ENCODE measurements at regions not wholly inside any gene's neighbourhood (a gene's known extent, or its start where the extent isn't known, plus 50 kb on each side); places are given as distances from the start of the nearest gene placed in this dataset.

- TF ChIP-seq CTCF (IDR thresholded peaks at IDR 0.05; ENCODE audit: insufficient read depth, low read depth, low read length), result no peak
- no peak for DNase-seq (ENCODE audit: low read depth)
- H3K4me3 ChIP-seq (ENCODE audit: low read depth, low read length), result no peak overlapping the region
Observed at GRCh38 chrY:21240662-21241310, 270.4 kb upstream of the RBMY1B start.

GRCh38 chrY:21242793-21243192 lies 268.3 kb upstream of the RBMY1B start:
- TF ChIP-seq CTCF (IDR thresholded peaks at IDR 0.05; ENCODE audit: insufficient read depth, low read depth, low read length), result no peak
- no peak overlapping the region for H3K4me3 ChIP-seq (ENCODE audit: low read depth, low read length)
- DNase-seq (ENCODE audit: low read depth), result no peak

- DNase-seq (ENCODE audit: low read depth), result no peak
- H3K4me3 ChIP-seq (ENCODE audit: low read depth, low read length), result no peak overlapping the region
- no peak for TF ChIP-seq CTCF (IDR thresholded peaks at IDR 0.05; ENCODE audit: insufficient read depth, low read depth, low read length)
Observed at GRCh38 chrY:21246780-21247179, 264.4 kb upstream of the RBMY1B start.

GRCh38 chrY:21248591-21248990 lies 262.5 kb upstream of the RBMY1B start:
- DNase-seq (ENCODE audit: low read depth), result no peak
- no peak for TF ChIP-seq CTCF (IDR thresholded peaks at IDR 0.05; ENCODE audit: insufficient read depth, low read depth, low read length)

GRCh38 chrY:21253455-21254248 lies 257.5 kb upstream of the RBMY1B start:
- H3K4me3 ChIP-seq (ENCODE audit: low read depth, low read length), result no peak overlapping the region
- TF ChIP-seq CTCF (IDR thresholded peaks at IDR 0.05; ENCODE audit: insufficient read depth, low read depth, low read length), result no peak
- DNase-seq (ENCODE audit: low read depth), result no peak

More at GRCh38 chrY:21248591-21248990, 262.5 kb upstream of the RBMY1B start:
- H3K4me3 ChIP-seq (ENCODE audit: low read depth, low read length), result no peak overlapping the region

GRCh38 chrY:21254476-21254875 lies 256.7 kb upstream of the RBMY1B start:
- TF ChIP-seq CTCF (IDR thresholded peaks at IDR 0.05; ENCODE audit: insufficient read depth, low read depth, low read length), result no peak
- H3K4me3 ChIP-seq (ENCODE audit: low read depth, low read length), result no peak overlapping the region
- DNase-seq (ENCODE audit: low read depth), result no peak

All from fibroblast of villous mesenchyme (primary cell).